Stimulated activated CD8-positive, alpha-beta memory T cell treated with anti-CD3 and anti-CD28 coated beads, Interleukin-12 subunit alpha, Interleukin-12 subunit beta, amount 100 ng/mL, for 1 hour (primary cell): ENCODE measurements at regions not wholly inside any gene's neighbourhood (a gene's known extent, or its start where the extent isn't known, plus 50 kb on each side); places are given as distances from the start of the nearest gene placed in this dataset.

Experiments
- DNase-seq: peaks from one replicate; pipeline ENCODE4 v3.0.0-alpha.2; 2020; ENCODE audit warnings: low read depth

DNA sequence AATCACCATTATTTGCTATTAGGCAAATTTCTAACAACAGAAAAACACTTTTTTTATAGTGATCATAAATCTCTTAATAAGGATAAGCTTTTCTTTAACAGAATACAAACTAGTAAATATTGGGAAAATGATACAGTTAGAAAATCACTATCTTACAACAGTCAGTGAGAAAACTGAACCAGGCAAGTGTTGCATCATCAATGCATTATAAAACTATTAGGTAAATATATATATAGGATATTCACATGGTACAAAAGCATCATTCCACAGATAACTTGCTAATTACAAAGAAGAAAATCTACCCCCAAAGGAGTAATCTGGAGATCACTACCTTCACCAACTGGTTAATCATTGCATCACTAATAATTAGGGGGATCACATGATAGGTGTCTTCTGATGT lies 652.1 kb downstream of the HACE1 start:
- no peak for DNase-seq

DNA sequence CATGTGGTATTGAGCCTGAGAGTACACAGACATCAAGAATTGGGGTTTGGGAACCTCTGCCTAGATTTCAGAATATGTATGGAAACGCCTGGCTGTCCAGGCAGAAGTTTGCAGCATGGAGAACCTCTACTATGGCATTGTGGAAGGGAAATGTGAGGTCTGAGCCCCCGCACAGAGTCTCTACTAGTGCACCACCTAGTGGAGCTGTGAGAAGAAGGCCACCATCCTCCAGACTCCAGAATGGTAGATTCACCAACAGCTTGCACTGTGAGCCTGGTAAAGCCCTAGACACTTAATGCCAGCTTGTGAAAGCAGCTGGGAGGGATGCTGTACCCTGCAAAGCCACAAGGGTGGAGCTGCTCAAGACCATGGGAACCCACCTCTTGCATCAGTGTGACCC lies 658.2 kb downstream of the HACE1 start:
- no peak for DNase-seq

DNA sequence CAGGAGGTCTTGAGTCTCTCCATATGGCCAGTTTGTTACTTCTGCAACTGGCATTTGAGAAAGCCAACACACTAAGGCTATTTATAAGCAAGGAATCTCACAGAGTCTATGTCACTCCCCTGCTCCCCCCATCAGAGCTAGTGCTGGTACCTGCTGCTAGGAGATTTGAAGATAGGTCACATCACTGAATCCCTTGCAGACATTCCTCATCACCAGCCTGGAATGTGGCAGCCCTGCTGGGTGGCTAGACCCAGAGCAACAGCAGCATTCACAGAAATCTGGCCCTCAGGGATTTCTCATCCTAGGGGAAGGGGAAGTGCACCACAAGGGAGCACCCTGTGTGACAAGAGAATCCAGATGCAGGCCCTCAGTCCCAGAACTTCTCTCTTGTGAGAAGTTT lies 672.1 kb downstream of the HACE1 start:
- DNase-seq: no peak

DNA sequence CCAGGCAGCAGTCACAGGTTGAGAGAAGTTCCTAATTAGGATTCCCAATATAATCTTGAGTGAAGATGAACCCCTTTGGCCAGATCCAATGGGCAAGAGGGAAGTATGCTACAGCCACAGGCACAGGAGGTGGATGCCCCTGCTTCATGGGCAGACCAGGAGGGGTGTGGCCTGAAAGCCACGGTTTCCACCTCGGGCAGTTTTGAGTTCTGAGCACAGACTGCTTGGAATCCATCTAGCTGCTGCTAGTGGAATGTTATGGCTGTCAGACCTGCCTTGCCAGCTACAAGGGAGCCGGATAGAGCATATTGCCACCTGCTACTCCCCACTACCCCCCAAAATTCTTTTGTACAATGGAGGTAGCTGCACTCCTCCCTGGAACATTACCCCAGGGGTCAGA lies 672.9 kb downstream of the HACE1 start:
- no peak for DNase-seq

DNA sequence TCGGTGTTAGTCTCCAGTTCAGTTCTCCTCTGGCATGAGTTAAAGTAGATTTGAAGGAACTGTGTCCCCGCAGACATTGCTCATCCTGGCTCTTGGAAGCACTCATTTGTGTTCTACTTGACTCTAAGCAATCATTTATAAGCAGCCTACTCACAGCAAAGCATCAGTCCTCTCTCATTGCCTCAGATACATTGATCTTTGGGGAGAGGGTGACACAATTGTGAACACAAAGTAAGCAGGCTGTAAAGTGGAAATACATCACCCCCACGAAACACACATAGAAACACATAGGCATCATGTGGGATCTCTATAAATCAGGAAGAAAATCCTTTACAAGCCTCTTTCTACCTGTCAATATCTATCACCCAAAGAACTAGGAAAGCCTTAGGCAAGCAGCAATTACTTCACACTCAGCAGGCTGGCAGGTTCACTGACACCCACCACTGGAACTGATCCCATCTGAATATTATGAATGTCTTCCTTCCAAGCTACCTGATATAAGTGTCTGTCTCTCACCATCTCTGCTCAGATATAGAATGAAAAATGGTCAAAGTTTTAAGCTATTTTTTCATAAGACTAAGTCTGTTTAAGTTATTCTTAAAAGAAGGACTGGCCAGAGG lies 675.8 kb downstream of the HACE1 start:
- no peak for DNase-seq

DNA sequence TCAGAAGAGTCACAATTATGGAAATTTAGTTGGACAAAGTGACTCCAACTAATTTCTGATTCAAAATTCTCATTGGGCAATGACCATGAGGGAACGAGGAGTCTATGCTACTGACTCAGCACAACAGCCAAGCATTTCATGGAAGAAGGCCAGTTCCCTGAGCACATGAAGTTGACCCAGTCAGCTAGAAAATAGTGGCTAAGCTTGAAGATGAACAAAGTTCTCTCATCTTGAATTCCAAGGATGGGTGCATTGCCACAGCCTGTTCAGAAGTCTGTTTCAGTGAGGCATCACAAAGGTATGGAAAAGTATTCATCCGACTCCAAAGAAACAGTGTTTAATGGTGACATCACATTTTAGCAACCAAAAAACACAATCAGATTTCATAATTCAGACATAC lies 676.9 kb downstream of the HACE1 start:
- no peak for DNase-seq

DNA sequence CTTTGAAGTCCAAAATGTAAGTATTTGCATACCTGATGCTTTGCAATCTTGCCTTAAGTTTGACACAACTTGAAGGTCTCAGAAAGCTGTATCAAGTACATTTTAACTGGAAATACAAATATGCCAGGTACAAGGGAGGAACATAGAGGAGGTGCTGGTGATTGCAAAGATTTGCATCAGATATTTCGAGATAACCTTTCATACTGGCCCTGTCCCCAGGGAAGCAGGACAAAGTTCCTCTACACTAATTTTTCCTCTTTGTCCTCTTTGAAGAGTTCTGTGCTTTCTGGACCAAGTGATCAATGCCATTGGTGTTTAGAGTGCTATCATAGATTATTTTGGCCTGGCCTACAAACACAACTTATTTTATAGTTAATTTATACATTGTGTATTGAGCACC lies 686.1 kb downstream of the HACE1 start:
- DNase-seq: no peak

DNA sequence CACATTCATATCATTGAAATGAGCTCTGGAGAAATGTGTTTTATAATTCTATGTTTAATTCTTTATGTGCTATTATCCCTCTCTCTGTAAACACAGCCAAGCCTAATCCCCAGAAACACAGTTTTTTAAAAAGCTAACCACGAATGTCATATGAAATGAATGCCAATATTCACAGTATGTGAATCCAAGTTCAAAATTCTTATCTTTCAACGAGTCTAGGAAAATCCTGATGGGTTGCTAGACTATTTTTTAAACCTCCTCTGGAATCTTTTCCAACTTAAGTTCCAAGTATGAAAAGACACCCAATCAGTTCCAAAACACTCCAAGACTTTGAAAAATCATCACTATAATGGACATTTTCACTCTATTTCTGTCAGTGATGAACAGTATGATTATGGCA lies 689.3 kb downstream of the HACE1 start:
- no peak for DNase-seq

DNA sequence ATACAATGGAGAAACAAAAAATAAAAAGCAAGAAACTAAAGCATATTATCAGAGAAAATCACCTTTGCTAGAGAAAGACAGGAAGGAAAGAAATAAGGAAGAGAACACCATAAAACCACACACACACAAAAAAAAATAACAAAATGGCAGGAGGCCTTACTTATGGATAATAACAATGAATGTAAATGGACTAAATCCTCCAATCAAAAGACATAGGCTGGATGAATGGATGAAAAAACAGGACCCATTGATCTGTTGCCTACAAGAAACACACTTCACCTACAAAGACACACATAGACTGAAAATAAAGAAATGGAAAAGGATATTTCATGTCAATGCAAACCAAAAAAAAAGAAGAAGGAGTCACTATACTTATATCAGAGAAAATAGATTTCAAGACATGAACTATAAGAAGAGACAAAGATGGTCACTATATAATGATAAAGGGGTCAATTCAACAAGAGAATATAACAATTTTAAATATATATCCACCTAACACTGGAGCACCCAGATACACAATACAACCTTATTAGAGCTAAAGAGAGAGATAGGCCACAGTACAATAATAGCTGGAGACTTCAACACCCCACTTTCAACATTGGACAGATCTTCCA lies 693.6 kb downstream of the HACE1 start:
- DNase-seq: no peak

DNA sequence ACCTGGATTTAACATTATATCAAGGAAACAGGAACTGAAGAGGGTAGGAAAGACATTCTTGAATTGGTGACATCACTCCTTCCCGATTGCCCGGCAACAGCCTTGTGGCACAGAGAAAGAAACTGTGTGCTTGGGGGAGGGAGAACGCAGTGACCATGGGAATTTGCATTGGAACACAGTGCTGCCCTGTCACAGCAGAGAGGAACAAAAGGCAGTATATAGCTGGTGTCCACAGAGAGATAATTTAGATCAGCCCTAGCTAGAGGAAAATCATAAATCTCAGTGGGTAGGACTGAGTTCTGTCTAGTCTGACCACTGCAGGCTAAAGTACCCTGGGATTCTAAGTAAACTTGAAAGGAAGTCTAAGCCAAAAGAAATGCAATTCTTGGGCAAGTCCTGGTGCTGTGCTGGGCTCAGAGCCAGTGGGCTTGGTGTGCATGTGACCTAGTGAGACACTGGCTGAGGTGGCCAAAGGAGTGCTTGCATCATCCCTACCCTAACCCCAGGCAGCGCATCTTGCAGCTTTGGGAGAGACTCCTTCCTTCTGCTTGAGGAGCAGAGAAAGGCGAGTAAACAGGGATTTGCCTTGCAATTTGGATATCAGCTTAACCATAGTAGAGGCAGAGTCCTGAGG lies 697.6 kb downstream of the HACE1 start:
- no peak for DNase-seq

DNA sequence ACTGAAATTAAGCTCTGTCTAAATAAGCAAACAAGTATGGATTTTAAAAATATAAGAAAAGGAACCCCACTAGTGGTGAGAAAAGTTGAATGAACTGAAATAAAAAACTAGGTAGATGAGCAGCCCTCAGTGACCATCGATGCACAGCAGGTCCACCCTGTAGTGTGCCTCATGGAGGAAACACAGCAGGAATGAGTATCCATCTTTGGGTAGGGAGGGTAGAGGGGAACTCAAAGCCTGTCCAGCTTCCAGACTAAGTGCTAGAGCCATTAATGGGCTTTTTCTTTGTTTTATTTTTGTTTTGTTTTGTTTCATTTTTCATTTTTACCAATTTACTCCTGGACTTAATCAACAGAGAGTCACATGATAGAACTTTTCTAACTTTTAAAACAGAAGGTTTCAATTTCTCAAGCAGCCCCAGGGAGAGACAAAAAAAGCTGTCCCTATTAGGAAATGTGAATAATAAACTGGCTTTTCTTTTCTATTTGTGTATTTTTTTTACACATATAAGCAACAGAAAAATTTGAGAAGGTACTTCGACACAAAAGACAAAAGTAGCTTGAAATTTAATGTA lies 700.6 kb downstream of the HACE1 start:
- DNase-seq: no peak

DNA sequence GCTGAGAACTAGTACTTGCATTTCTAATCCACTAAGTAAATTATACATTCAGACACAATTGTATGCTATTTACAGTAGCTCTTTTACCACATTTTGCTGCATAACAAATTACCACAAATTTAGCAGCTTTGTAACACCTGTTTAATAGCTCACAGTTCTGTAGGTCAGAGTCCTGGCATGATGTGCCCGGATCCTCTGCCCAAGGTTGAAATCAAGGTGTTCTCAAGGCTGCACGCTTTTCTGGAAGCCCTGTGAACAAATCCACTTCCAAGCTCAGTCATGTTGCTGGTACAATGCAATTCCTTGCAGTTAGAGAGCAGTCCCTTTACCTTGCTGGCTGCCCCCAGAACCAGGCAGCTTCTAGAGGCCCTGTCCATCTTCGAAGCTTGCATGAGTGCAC lies 716.0 kb downstream of the HACE1 start:
- DNase-seq: no peak

DNA sequence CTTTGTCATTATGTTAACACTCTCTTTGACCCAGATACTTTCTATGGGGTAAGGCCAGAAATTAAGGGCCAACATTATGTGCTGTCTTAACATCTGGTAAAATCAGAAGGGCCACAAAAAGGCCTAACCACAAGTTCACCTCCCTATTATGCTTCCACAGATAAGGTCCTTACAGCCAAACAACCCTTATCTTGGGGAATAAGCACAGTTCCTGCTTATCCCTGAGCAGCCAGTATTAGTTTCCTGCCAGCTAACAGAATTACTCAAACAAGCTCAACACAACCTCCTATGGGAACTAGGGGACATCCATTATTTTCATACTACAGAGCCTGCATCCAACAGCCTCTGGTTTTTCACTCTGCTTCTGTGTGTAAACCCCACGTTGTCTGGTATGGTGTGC lies 724.8 kb downstream of the HACE1 start:
- DNase-seq: no peak

DNA sequence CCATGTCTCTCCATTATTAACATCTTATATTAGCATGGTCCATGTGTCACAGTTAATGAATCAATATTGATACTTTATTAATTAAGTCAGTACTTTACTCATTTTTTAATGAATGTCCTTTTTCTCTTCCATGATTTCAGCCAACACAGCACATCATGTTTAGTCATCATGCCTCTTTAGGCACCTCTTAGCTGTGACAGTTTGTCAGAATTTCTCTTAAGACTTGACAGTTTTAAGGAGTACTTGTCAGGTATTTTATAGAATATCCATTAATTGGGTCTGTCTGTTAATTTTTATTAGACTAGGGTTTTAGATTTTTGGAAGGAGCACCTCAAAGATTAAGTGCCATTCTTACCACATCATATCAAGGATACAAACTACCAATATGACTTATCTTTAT lies 729.4 kb downstream of the HACE1 start:
- no peak for DNase-seq

DNA sequence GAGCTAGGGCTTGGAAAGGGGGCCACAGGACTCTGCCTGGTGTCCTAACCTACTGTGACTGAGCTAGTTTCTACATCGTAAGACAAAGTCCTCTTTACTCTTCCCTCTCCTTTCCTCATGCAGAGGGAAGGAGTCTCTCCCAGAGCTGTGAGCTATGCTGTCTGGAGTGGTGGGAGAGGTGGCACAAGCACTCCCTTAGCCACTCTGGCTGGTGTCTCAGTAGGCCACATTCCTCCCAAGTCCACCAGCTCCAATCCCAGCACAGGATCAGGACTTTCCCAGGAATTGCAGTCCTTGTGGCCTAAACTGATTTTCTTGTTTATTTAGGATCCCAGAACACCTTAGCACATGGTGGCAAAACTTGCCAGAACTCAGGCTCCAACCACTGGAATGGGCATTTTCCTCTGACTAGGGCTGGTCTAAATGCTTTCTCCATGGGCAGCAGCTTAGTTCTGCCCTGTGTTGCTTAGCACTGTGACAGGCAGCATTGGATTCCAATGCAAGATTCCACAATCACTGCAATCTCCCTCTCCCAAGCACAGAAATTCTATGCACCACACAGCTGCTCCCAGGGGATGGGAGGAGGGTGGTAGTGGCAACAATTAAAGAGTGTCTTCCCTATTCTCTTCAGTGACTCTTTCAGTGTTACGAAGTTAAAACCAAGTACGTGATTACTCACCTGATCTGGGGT lies 733.3 kb downstream of the HACE1 start:
- DNase-seq: no peak

DNA sequence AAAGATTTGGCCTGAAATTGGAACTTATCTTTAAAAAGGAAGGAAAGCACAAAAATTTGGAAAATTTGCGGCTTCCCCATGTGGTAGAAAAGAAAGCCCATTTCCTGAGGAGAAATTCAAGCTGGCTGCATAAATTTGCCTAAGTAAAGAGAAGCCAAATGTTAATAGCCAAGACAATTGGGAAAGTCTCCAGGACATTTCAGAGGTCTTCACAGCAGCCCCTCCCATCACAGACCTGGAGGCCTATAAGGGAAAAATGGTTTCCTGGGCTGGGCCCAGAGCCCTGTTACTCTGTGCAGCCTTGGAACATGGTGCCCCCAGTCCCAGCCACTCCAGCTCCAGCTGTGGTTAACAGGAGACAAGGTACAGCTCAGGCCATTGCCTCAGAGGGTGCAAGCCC lies 736.5 kb downstream of the HACE1 start:
- DNase-seq: no peak

DNA sequence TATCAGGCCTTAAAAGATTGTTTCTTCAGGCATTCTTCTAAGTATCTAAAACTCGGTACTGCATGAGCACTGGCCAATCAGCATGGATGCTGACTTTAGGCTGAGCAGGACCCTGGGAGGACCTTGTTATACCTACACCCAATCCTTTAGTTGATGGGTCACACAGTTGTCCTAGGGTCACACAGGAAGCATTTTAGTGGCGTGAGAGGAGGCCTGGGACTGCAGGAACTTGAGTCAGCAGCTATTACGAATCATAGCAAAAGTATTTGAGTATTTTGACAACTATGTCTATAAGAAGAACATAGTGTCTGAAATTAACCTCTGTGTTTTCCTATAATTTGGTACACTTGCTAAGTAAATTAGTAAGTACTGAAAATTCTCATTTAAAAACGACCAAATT lies 741.4 kb downstream of the HACE1 start:
- no peak for DNase-seq

DNA sequence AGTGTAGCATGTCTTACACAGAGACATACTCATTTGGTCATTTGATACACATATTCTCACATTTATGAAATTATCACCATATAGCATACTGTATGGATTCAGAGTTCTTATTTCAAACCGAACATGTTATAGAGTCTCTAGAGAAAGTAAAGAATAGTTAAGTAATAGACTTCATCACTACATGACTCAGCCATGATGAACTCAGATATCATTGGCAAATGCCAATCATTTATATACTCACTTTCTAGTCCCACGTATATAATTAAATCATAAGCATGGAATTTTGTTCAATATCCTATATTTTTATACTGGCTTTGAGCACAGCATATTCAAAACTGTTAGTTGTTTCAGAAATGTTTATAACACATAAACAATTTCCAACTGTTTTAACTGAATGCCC lies 749.9 kb downstream of the HACE1 start:
- no peak for DNase-seq

DNA sequence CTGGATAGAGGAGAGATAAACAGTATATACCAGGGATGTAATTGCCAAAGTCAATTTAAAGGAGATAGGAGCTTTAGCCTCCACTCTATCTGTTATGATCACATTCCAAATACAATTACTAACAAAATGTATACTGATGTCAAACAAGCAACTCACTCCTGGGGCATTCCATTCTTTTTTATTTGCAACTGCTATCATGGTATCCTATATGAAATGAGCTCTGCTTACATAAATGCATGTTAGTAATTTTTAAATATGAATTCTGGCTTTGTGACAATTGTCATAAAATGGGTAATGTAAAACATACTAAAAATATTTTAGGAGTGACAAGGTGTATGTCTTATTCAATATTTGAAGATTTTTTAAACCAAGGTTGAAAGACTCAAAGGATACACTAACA lies 751.1 kb downstream of the HACE1 start:
- DNase-seq: no peak

DNA sequence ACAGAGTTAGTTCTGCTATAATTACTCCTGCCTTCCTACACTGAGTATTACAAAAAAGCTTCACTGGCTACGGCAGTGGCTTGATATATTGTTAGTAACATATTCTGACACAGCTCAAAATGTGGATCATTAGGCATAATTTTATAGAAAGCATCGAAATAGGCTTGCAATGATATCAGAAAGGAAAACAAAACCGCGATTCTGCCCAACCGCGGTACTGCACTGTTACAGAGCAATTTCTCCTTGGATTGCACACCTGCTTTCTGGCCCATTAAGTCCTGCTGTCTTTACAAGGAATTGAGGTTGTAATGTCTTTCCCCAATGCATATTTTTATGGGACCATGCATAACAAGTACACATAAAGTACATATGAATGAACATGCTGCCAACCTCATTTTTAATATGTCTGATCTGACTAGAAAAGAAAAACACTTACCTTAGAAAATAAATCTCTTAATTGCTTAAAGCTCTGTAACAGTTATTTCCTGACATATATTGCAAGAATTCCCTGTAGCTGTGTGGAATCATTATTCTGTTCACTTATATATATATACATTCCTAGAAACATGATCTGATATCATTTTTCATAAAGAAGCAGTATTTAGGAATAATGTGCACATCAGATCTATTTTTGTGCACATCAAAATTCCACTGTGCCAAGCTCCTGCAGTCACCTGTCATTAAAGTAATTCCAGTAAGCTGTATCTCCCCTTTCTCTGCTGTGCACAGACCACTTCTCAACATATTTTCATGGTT lies 763.9 kb downstream of the HACE1 start:
- no peak for DNase-seq

DNA sequence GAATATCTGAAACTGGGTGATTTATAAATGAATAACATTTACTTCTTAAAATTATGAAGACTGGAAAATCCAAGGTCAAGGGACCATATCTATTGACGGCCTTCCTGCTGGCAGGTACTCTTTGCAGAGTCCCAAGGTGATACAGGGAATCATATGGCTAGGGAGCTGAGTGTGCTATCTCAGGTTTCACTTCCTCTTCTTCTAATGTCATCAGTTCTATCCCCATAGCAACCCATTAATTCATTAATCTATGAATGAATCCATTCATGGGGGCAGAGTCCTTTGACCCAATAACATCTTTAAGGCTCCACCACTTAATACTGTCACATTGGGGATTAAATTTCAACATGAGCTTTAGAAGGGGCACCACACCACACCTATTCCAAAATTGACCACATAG lies 772.0 kb downstream of the HACE1 start:
- no peak for DNase-seq

DNA sequence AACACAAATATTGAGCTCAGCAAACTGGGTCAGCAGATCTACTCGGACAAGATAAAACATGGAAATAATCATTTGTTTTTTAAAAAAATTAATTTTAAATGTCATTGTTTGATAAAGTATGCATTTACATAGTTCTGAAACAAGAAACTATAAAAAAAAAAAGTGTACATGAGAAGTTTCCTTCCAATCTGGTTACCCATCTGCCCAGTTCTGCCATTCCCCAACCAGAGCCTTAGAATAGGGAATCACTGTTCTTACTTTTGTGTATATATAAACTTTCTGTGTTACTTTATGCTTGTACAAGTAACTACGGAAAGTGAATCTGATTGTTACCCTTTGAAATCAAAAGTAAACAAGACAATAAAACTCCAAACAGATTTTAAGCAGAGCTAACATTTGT lies 791.4 kb downstream of the HACE1 start:
- no peak for DNase-seq
